ENCODE measurements at regions not wholly inside any gene's neighbourhood (a gene's known extent, or its start where the extent isn't known, plus 50 kb on each side); places are given as distances from the start of the nearest gene placed in this dataset.

DNA sequence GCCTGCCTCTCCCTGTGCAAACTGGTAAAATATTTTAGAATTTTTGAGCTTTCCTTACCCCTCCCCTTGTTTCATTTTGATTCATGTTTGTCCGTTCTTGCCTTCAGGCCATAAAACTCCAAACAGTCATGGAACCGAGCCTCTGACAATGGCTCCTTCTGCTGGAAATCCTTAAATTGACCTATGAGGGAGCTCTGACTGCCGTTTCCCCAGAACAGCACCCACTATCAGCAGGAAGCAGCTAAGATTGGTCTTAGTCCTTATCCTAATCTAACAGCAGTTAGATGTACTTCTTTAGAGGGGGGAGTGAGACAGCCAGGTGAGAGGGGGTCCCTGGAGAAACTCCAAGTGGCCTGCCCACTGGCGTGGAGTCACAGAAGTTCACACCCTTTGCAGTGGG, 106.7 kb downstream of the FAM174A start:
- ATAC-seq (no peak), DNase-seq (no peak)
- in situ Hi-C loops (cut with MboI; ENCODE audit: low sequenced_read_pairs in 4 of 4) (no loop called here), intact Hi-C loops (cut with DNase I; ENCODE audit: low total_unique reads) (no loop called here)
- TF ChIP-seq POLR2A (IDR thresholded peaks at IDR 0.05): no peak
- TF ChIP-seq, protein P1, sequence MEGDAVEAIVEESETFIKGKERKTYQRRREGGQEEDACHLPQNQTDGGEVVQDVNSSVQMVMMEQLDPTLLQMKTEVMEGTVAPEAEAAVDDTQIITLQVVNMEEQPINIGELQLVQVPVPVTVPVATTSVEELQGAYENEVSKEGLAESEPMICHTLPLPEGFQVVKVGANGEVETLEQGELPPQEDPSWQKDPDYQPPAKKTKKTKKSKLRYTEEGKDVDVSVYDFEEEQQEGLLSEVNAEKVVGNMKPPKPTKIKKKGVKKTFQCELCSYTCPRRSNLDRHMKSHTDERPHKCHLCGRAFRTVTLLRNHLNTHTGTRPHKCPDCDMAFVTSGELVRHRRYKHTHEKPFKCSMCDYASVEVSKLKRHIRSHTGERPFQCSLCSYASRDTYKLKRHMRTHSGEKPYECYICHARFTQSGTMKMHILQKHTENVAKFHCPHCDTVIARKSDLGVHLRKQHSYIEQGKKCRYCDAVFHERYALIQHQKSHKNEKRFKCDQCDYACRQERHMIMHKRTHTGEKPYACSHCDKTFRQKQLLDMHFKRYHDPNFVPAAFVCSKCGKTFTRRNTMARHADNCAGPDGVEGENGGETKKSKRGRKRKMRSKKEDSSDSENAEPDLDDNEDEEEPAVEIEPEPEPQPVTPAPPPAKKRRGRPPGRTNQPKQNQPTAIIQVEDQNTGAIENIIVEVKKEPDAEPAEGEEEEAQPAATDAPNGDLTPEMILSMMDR (IDR thresholded peaks at IDR 0.05 in 4 of 5, conservative IDR thresholded peaks at IDR 0.05 in 1 of 5): no peak
- Histone ChIP-seq H3K27ac (no peak overlapping the region), H3K36me3 (no peaks in the 10 kb centered on the region), H3K9me3 (no peaks in the 10 kb centered on the region), H3K27me3 (no peaks in the 10 kb centered on the region), H3K4me3 (no peak overlapping the region), H3K4me1 (no peaks in the 10 kb centered on the region)

DNA sequence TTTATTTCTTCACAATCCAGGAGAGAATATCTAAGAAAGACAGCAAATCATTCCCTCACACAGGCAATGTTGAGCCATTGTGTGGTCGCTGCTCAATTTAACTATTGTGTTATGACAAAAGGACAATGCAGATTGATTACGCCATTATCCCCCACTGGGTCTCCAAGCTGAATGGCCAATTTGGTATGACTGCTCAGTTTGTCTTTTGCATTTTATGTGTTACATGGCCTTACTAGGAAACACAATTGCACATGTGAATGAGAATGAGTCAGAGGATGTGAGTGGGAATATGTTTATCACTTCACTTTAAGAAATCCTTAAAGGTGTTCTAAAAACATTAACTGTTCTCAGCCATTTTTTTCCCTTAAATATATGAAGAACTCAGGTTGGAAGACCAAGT, 108.3 kb downstream of the FAM174A start:
- Histone ChIP-seq H3K4me3 (no peak overlapping the region), H3K9me3 (no peaks in the 10 kb centered on the region), H3K36me3 (no peaks in the 10 kb centered on the region), H3K4me1 (no peaks in the 10 kb centered on the region), H3K27me3 (no peaks in the 10 kb centered on the region), H3K27ac (no peak overlapping the region)
- in situ Hi-C loops (cut with MboI; ENCODE audit: low sequenced_read_pairs in 4 of 4): no loop called here
- intact Hi-C loops (cut with DNase I; ENCODE audit: low total_unique reads): no loop called here
- TF ChIP-seq POLR2A (IDR thresholded peaks at IDR 0.05): no peak
- TF ChIP-seq, protein P1 (IDR thresholded peaks at IDR 0.05 in 4 of 5, conservative IDR thresholded peaks at IDR 0.05 in 1 of 5): no peak
- ATAC-seq: no peak
- no peak for DNase-seq

DNA sequence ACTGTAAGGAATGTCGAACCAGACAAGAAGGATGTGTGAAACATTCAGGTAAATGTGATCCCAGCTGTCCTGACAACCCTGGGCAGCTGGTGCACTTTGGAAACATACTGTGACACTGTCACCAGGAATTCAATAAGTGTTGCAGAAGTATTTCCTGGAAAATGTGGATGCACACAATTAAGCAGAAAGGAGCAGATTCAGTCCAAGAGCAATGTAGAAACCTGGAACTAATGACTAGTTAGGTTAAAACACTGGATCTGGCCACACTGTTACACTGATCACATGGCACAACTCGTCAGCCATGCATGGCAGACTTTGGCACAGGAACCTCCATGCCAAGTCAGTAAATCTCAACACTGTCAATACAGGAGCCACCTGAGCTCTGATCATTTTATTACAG, 109.0 kb downstream of the FAM174A start:
- intact Hi-C loops (cut with DNase I; ENCODE audit: low total_unique reads): no loop called here
- no peaks in the 10 kb centered on the region for H3K27me3 ChIP-seq
- ATAC-seq: no peak
- H3K36me3 ChIP-seq: no peaks in the 10 kb centered on the region
- no peak for DNase-seq
- H3K27ac ChIP-seq: no peak overlapping the region
- H3K4me3 ChIP-seq: no peak overlapping the region
- no peaks in the 10 kb centered on the region for H3K9me3 ChIP-seq
- in situ Hi-C loops (cut with MboI; ENCODE audit: low sequenced_read_pairs in 4 of 4): no loop called here
- TF ChIP-seq, protein P1 (IDR thresholded peaks at IDR 0.05 in 4 of 5, conservative IDR thresholded peaks at IDR 0.05 in 1 of 5): no peak
- TF ChIP-seq POLR2A (IDR thresholded peaks at IDR 0.05): no peak
- no peaks in the 10 kb centered on the region for H3K4me1 ChIP-seq

DNA sequence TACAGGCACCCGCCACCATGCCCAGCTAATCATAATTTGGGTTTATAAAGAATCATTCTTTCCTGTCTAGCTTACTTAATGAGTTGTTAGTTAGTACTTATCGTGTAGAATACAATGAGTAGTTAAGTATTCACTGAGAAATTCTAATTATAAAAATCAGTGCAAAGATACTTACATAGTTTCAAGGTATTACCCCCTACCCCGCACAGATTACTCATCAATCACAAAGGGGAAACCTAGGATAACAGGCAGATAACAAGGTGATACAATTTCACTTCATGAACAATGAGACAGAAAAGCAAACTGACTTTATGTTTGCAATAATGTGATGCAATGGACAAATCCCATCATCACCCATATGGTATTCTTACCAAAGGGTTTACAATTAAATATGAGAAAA, 109.6 kb downstream of the FAM174A start:
- ATAC-seq (no peak), DNase-seq (no peak)
- Histone ChIP-seq H3K4me3 (no peak overlapping the region), H3K27ac (no peak overlapping the region), H3K27me3 (no peaks in the 10 kb centered on the region), H3K9me3 (no peaks in the 10 kb centered on the region), H3K4me1 (no peaks in the 10 kb centered on the region), H3K36me3 (no peaks in the 10 kb centered on the region)
- in situ Hi-C loops (cut with MboI; ENCODE audit: low sequenced_read_pairs in 4 of 4) (no loop called here), intact Hi-C loops (cut with DNase I; ENCODE audit: low total_unique reads) (no loop called here)
- no peak for TF ChIP-seq POLR2A (IDR thresholded peaks at IDR 0.05)
- TF ChIP-seq, protein P1 (IDR thresholded peaks at IDR 0.05 in 4 of 5, conservative IDR thresholded peaks at IDR 0.05 in 1 of 5): no peak

DNA sequence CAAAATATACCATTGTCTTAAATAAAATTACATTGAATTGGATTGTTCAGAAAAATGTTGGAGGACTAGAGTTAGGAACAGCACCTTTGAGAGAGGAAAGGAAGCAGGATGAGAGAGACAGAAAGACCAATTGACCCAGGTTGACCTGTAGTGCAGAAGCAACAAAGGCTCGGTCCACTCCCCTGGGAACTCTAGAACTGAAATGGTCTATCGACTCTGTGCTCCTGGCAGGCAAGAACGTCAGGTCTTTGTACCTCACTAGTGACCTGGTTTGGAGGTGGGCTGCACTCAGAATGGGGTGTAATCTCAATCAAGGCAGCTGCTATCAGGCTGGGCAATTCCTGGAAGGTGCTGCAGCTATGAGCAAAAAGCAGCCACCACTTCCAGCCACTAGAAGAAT, 110.8 kb downstream of the FAM174A start:
- intact Hi-C loops (cut with DNase I; ENCODE audit: low total_unique reads): no loop called here
- no peaks in the 10 kb centered on the region for H3K27me3 ChIP-seq
- DNase-seq (no peak), ATAC-seq (no peak)
- in situ Hi-C loops (cut with MboI; ENCODE audit: low sequenced_read_pairs in 4 of 4): no loop called here
- no peak overlapping the region for H3K4me3 ChIP-seq
- H3K4me1 ChIP-seq: no peaks in the 10 kb centered on the region
- TF ChIP-seq, protein P1 (IDR thresholded peaks at IDR 0.05 in 4 of 5, conservative IDR thresholded peaks at IDR 0.05 in 1 of 5): no peak
- no peak for TF ChIP-seq POLR2A (IDR thresholded peaks at IDR 0.05)
- no peak overlapping the region for H3K27ac ChIP-seq
- no peaks in the 10 kb centered on the region for H3K36me3 ChIP-seq
- H3K9me3 ChIP-seq: no peaks in the 10 kb centered on the region
